CMK (cell line): ENCODE measurements at regions not wholly inside any gene's neighbourhood (a gene's known extent, or its start where the extent isn't known, plus 50 kb on each side); places are given as distances from the start of the nearest gene placed in this dataset.

Experiments used
- DNase-seq: peaks from one replicate; pipeline ENCODE4 v3.0.0-alpha.2; 2010; ENCODE audit warnings: low read depth

GRCh38 chr1:29460041-29460610 lies 223.8 kb downstream of the PTPRU start:
- DNase-seq: no peak

GRCh38 chr1:29459620-29459945 lies 223.3 kb downstream of the PTPRU start:
- DNase-seq: no peak

GRCh38 chr1:29458737-29459619 lies 222.7 kb downstream of the PTPRU start:
- no peak for DNase-seq

GRCh38 chr1:29457496-29458368 lies 221.4 kb downstream of the PTPRU start:
- DNase-seq: no peak

- no peak for DNase-seq
These were observed 220.5 kb downstream of the PTPRU start for GRCh38 chr1:29456685-29457435.

GRCh38 chr1:29455781-29456180 lies 219.5 kb downstream of the PTPRU start:
- DNase-seq: no peak

GRCh38 chr1:29454616-29455380 lies 218.5 kb downstream of the PTPRU start:
- DNase-seq: no peak

- peak; percentile 26 for DNase-seq
These were observed 217.3 kb downstream of the PTPRU start for GRCh38 chr1:29453502-29454240.

GRCh38 chr1:29452463-29453230 lies 216.3 kb downstream of the PTPRU start:
- DNase-seq: no peak

- no peak for DNase-seq
These were observed 215.1 kb downstream of the PTPRU start for GRCh38 chr1:29451368-29451892.

GRCh38 chr1:29450591-29450990 lies 214.3 kb downstream of the PTPRU start:
- no peak for DNase-seq

- no peak for DNase-seq
These were observed 212.3 kb downstream of the PTPRU start for GRCh38 chr1:29448456-29449235.

GRCh38 chr1:29447368-29447767 lies 211.0 kb downstream of the PTPRU start:
- no peak for DNase-seq

GRCh38 chr1:29444782-29445729 lies 208.7 kb downstream of the PTPRU start:
- no peak for DNase-seq

- DNase-seq: no peak
These were observed 207.9 kb downstream of the PTPRU start for GRCh38 chr1:29444081-29444715.

GRCh38 chr1:29441916-29442668 lies 205.8 kb downstream of the PTPRU start:
- DNase-seq: no peak
